ENCODE measurements at regions not wholly inside any gene's neighbourhood (a gene's known extent, or its start where the extent isn't known, plus 50 kb on each side); places are given as distances from the start of the nearest gene placed in this dataset.

DNA sequence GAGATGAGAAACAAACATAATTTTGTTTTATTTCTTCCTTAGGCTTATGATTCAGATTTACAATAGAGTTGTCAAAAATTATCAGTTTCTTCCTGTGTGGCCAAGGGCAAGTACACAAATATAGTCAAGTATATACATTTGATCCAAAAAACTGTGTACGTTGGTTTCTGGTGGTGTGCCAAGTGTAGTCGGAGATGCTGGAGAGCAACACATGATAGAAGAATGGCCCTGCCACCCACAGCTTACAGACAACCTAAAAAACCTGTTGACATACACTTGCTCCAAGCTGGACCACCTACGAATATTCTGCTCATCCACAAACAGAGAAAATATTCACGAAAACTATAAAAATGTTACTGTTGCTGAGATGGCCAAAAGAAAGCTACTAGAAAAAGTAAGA lies 890.8 kb upstream of the PHF14 start:
- Histone ChIP-seq H3K27me3 (ENCODE audit: low read depth, low read length) (no peaks in the 10 kb centered on the region), H4K20me1 (ENCODE audit: insufficient read depth, low read length) (no peaks in the 10 kb centered on the region), H2AFZ (ENCODE audit: low read depth, low read length) (no peak overlapping the region), H3K36me3 (replicated peaks; ENCODE audit: low read depth, low read length) (no peaks in the 10 kb centered on the region), H3K79me2 (ENCODE audit: low read length) (no peaks in the 10 kb centered on the region), H3K9me3 (ENCODE audit: insufficient read depth, low read length) (no peaks in the 10 kb centered on the region), H3K4me2 (ENCODE audit: low read length) (no peak overlapping the region), H3K27ac (ENCODE audit: low read length) (no peak overlapping the region), H3K4me3 (ENCODE audit: low read length) (no peak overlapping the region), H3K4me1 (ENCODE audit: low read length) (no peaks in the 10 kb centered on the region), H3K9ac (ENCODE audit: low read length) (no peak overlapping the region)
- TF ChIP-seq, protein P1, sequence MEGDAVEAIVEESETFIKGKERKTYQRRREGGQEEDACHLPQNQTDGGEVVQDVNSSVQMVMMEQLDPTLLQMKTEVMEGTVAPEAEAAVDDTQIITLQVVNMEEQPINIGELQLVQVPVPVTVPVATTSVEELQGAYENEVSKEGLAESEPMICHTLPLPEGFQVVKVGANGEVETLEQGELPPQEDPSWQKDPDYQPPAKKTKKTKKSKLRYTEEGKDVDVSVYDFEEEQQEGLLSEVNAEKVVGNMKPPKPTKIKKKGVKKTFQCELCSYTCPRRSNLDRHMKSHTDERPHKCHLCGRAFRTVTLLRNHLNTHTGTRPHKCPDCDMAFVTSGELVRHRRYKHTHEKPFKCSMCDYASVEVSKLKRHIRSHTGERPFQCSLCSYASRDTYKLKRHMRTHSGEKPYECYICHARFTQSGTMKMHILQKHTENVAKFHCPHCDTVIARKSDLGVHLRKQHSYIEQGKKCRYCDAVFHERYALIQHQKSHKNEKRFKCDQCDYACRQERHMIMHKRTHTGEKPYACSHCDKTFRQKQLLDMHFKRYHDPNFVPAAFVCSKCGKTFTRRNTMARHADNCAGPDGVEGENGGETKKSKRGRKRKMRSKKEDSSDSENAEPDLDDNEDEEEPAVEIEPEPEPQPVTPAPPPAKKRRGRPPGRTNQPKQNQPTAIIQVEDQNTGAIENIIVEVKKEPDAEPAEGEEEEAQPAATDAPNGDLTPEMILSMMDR (IDR thresholded peaks at IDR 0.05; ENCODE audit: low read depth, low read length) = no peak
- no peak for TF ChIP-seq EZH2phosphoT487 (IDR thresholded peaks at IDR 0.05; ENCODE audit: low read depth)

DNA sequence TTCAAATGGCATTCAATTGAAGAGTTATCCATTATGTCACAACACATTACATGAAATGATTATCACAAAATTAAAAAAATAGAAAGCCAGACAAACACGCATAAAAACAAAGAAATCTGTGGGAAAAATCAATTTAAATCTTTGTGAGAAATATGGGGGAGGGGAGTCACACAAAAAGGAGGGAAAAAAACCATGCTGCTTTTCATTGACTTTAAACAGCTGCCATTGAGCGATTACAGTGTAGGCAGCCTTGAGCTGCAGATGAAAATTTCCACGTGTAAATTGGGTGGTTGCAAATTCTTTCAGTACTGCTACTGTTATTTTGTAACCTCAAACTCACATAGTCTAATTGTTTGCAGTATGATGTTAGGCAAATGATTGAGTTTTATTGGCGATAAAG lies 889.9 kb upstream of the PHF14 start:
- H3K4me2 ChIP-seq (ENCODE audit: low read length) = no peak overlapping the region
- H3K79me2 ChIP-seq (ENCODE audit: low read length) = no peaks in the 10 kb centered on the region
- no peak for TF ChIP-seq EZH2phosphoT487 (IDR thresholded peaks at IDR 0.05; ENCODE audit: low read depth)
- TF ChIP-seq, protein P1 (IDR thresholded peaks at IDR 0.05; ENCODE audit: low read depth, low read length) = no peak
- H3K9me3 ChIP-seq (ENCODE audit: insufficient read depth, low read length) = no peaks in the 10 kb centered on the region
- H2AFZ ChIP-seq (ENCODE audit: low read depth, low read length) = no peak overlapping the region
- H3K9ac ChIP-seq (ENCODE audit: low read length) = no peak overlapping the region
- H4K20me1 ChIP-seq (ENCODE audit: insufficient read depth, low read length) = no peaks in the 10 kb centered on the region
- no peak overlapping the region for H3K4me3 ChIP-seq (ENCODE audit: low read length)
- no peaks in the 10 kb centered on the region for H3K36me3 ChIP-seq (replicated peaks; ENCODE audit: low read depth, low read length)
- H3K27ac ChIP-seq (ENCODE audit: low read length) = no peak overlapping the region
- no peaks in the 10 kb centered on the region for H3K27me3 ChIP-seq (ENCODE audit: low read depth, low read length)
- no peaks in the 10 kb centered on the region for H3K4me1 ChIP-seq (ENCODE audit: low read length)

DNA sequence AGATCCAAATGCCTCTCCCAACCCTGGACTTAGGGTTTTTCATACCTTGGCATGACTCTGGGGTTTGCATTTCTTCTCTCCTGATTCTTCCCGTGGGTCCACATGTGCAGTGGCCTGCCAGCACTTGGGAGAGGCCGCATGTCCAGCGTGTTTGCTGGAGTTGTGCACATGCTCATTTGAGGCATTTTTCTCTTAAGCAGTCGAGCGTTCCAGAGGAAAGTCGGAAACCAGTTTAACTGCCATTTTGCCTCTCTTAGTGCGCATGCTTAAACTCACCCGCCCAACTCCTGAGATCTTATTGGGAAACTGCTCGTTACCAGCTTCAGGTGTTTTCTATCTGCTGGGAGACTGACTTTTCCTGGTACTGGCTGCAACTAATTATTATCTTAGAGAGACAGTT lies 888.4 kb upstream of the PHF14 start:
- Histone ChIP-seq H3K4me3 (ENCODE audit: low read length) (no peak overlapping the region), H3K9me3 (ENCODE audit: insufficient read depth, low read length) (no peaks in the 10 kb centered on the region), H3K27ac (ENCODE audit: low read length) (no peak overlapping the region), H3K27me3 (ENCODE audit: low read depth, low read length) (no peaks in the 10 kb centered on the region), H3K4me1 (ENCODE audit: low read length) (no peaks in the 10 kb centered on the region), H3K9ac (ENCODE audit: low read length) (no peak overlapping the region), H3K4me2 (ENCODE audit: low read length) (no peak overlapping the region), H3K79me2 (ENCODE audit: low read length) (no peaks in the 10 kb centered on the region), H2AFZ (ENCODE audit: low read depth, low read length) (no peak overlapping the region), H4K20me1 (ENCODE audit: insufficient read depth, low read length) (no peaks in the 10 kb centered on the region), H3K36me3 (replicated peaks; ENCODE audit: low read depth, low read length) (no peaks in the 10 kb centered on the region)
- TF ChIP-seq EZH2phosphoT487 (IDR thresholded peaks at IDR 0.05; ENCODE audit: low read depth) = no peak
- TF ChIP-seq, protein P1 (IDR thresholded peaks at IDR 0.05; ENCODE audit: low read depth, low read length) = no peak

DNA sequence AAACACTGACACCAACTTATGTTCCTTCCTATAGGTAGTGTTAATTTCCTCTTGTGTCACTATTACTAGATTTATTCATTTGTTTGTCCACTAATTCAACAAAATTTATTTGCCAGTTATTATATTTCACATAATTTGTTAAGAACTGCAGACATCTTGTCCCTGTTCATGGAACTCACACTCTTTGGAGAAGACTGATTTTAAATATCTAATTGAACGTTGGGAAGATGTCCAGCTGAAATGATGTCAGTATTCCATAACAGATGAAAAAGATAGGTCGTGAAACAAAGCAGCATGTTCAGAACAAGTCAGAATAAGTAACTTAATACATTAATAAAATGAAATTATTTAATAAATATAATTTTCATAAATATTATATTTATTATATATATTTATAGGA lies 873.1 kb upstream of the PHF14 start:
- no peaks in the 10 kb centered on the region for H3K79me2 ChIP-seq (ENCODE audit: low read length)
- H3K36me3 ChIP-seq (replicated peaks; ENCODE audit: low read depth, low read length) = no peaks in the 10 kb centered on the region
- no peak overlapping the region for H3K4me3 ChIP-seq (ENCODE audit: low read length)
- TF ChIP-seq, protein P1 (IDR thresholded peaks at IDR 0.05; ENCODE audit: low read depth, low read length) = no peak
- TF ChIP-seq EZH2phosphoT487 (IDR thresholded peaks at IDR 0.05; ENCODE audit: low read depth) = no peak
- no peaks in the 10 kb centered on the region for H3K4me1 ChIP-seq (ENCODE audit: low read length)
- H3K4me2 ChIP-seq (ENCODE audit: low read length) = no peak overlapping the region
- no peaks in the 10 kb centered on the region for H4K20me1 ChIP-seq (ENCODE audit: insufficient read depth, low read length)
- no peaks in the 10 kb centered on the region for H3K9me3 ChIP-seq (ENCODE audit: insufficient read depth, low read length)
- no peak overlapping the region for H3K9ac ChIP-seq (ENCODE audit: low read length)
- H2AFZ ChIP-seq (ENCODE audit: low read depth, low read length) = no peak overlapping the region
- H3K27ac ChIP-seq (ENCODE audit: low read length) = no peak overlapping the region
- no peaks in the 10 kb centered on the region for H3K27me3 ChIP-seq (ENCODE audit: low read depth, low read length)

All from OCI-LY3 (cell line).